H9 (cell line): ENCODE measurements at regions not wholly inside any gene's neighbourhood (a gene's known extent, or its start where the extent isn't known, plus 50 kb on each side); places are given as distances from the start of the nearest gene placed in this dataset.

Source experiments
- DNase-seq: peaks from one replicate; pipeline ENCODE4 v3.0.0-alpha.2; 2017
- H2AFZ ChIP-seq: one replicate; pipeline ENCODE4 v1.6.1; 2013; ENCODE audit warnings: mild to moderate bottlenecking, low read length, control low read depth, moderate library complexity
- H2AK5ac ChIP-seq: 2 replicates; pipeline ENCODE4 v1.6.1; 2013; ENCODE audit warnings: low read length, control low read depth, mixed read lengths; ENCODE audit not compliant: insufficient read length
- H2BK120ac ChIP-seq: one replicate; pipeline ENCODE4 v1.6.1; 2013; ENCODE audit warnings: low read depth, mild to moderate bottlenecking, low read length, control low read depth, inconsistent platforms; ENCODE audit not compliant: poor library complexity, severe bottlenecking
- H2BK12ac ChIP-seq: 2 replicates; pipeline ENCODE4 v1.6.1; 2013; ENCODE audit warnings: low read length, control low read depth, mixed read lengths, low read depth; ENCODE audit not compliant: insufficient read length
- H2BK15ac ChIP-seq: 2 replicates; pipeline ENCODE4 v1.6.1; 2013; ENCODE audit warnings: low read depth, low read length, control low read depth
- H2BK20ac ChIP-seq: one replicate; pipeline ENCODE4 v1.6.1; 2013; ENCODE audit warnings: low read depth, mild to moderate bottlenecking, low read length, control low read depth, inconsistent platforms; ENCODE audit not compliant: poor library complexity, severe bottlenecking
- H2BK5ac ChIP-seq: 2 replicates; pipeline ENCODE4 v1.6.1; 2013; ENCODE audit warnings: low read length, control low read depth, mixed read lengths; ENCODE audit not compliant: insufficient read length
- H3K14ac ChIP-seq: 2 replicates; pipeline ENCODE4 v1.6.1; 2013; ENCODE audit warnings: low read length, control low read depth; ENCODE audit not compliant: insufficient read depth
- H3K18ac ChIP-seq: 2 replicates; pipeline ENCODE4 v1.6.1; 2013; ENCODE audit warnings: low read depth, mild to moderate bottlenecking, mixed read lengths, low read length, control low read depth; ENCODE audit not compliant: insufficient read length
- H3K23ac ChIP-seq: 2 replicates; pipeline ENCODE4 v1.6.1; 2013; ENCODE audit warnings: low read length, control low read depth, mixed read lengths, low read depth; ENCODE audit not compliant: insufficient read length
- H3K23me2 ChIP-seq: 2 replicates; pipeline ENCODE4 v1.6.1; 2013; ENCODE audit warnings: low read depth, mild to moderate bottlenecking, mixed read lengths, low read length, control low read depth; ENCODE audit not compliant: insufficient read length, poor library complexity, severe bottlenecking
- H3K27ac ChIP-seq: 2 replicates; pipeline ENCODE4 v1.5.1; 2013; ENCODE audit warnings: low read length, control low read depth, mixed read lengths, low read depth; ENCODE audit not compliant: insufficient read length
- H3K27me3 ChIP-seq: 2 replicates; pipeline ENCODE4 v1.6.1; 2013; ENCODE audit warnings: low read length, control low read depth, inconsistent platforms; ENCODE audit not compliant: insufficient read depth
- H3K4ac ChIP-seq: 2 replicates; pipeline ENCODE4 v1.6.1; 2013; ENCODE audit warnings: low read depth, mild to moderate bottlenecking, control low read depth, inconsistent platforms, low read length, moderate library complexity
- H3K4me1 ChIP-seq: 2 replicates; pipeline ENCODE4 v1.6.1; 2013; ENCODE audit warnings: low read length, control low read depth, inconsistent platforms; ENCODE audit not compliant: insufficient read depth
- H3K4me2 ChIP-seq: 2 replicates; pipeline ENCODE4 v1.6.1; 2013; ENCODE audit warnings: low read length, control low read depth, mixed read lengths; ENCODE audit not compliant: insufficient read length, insufficient read depth
- H3K56ac ChIP-seq: 2 replicates; pipeline ENCODE4 v1.6.1; 2013; ENCODE audit warnings: low read depth, mild to moderate bottlenecking, mixed read lengths, low read length, control low read depth; ENCODE audit not compliant: insufficient read length
- H3K79me1 ChIP-seq: 2 replicates; pipeline ENCODE4 v1.6.1; 2013; ENCODE audit warnings: low read depth, mild to moderate bottlenecking, moderate library complexity, low read length, control low read depth, inconsistent platforms; ENCODE audit not compliant: insufficient read depth, poor library complexity, severe bottlenecking
- H3K79me2 ChIP-seq: 2 replicates; pipeline ENCODE4 v1.6.1; 2013; ENCODE audit warnings: low read length, control low read depth, inconsistent platforms; ENCODE audit not compliant: insufficient read depth
- H3K9ac ChIP-seq: 2 replicates; pipeline ENCODE4 v1.6.1; 2013; ENCODE audit warnings: low read length, control low read depth, mixed read lengths; ENCODE audit not compliant: insufficient read length; ENCODE audit errors: extremely low read depth
- H3K9me3 ChIP-seq: one replicate; pipeline ENCODE4 v1.6.1; 2013; ENCODE audit warnings: low read depth, low read length, inconsistent platforms; ENCODE audit not compliant: control insufficient read depth
- H3T11ph ChIP-seq: one replicate; pipeline ENCODE4 v1.6.1; 2013; ENCODE audit warnings: mild to moderate bottlenecking, low read length, control low read depth, inconsistent platforms
- H4K20me1 ChIP-seq: one replicate; pipeline ENCODE4 v1.6.1; 2013; ENCODE audit not compliant: control insufficient read depth, insufficient read length, insufficient read depth
- H4K5ac ChIP-seq: 2 replicates; pipeline ENCODE4 v1.6.1; 2013; ENCODE audit warnings: low read depth, mild to moderate bottlenecking, mixed read lengths, low read length, control low read depth; ENCODE audit not compliant: insufficient read length
- H4K8ac ChIP-seq: replicated peaks from 2 replicates; pipeline ENCODE4 v1.6.1; 2013; ENCODE audit warnings: low read length, control low read depth, mixed read lengths, low read depth; ENCODE audit not compliant: insufficient read length
- H4K91ac ChIP-seq: 2 replicates; pipeline ENCODE4 v1.6.1; 2013; ENCODE audit warnings: low read depth, mild to moderate bottlenecking, moderate library complexity, mixed read lengths, low read length, control low read depth; ENCODE audit not compliant: insufficient read length
- H3K27ac Mint-ChIP-seq, 3 experiments: 2 replicates in 2 of 3; 3 replicates in 1 of 3; pipeline ENCODE4 v1.8.0; 2020 to 2021; ENCODE audit warnings: mixed read lengths in 3 of 3, mild to moderate bottlenecking in 1 of 3, moderate library complexity in 1 of 3
- H3K27me3 Mint-ChIP-seq: 2 replicates; pipeline ENCODE4 v1.8.0; 2021; ENCODE audit warnings: low read depth, mild to moderate bottlenecking, moderate library complexity, mixed read lengths
- H3K36me3 Mint-ChIP-seq, 3 experiments: 2 replicates in 2 of 3; 3 replicates in 1 of 3; pipeline ENCODE4 v1.8.0; 2020 to 2021; ENCODE audit warnings: low read depth in 3 of 3, mixed read lengths in 3 of 3; ENCODE audit not compliant: insufficient read depth in 1 of 3
- H3K4me1 Mint-ChIP-seq, 2 experiments: 2 replicates each; pipeline ENCODE4 v1.8.0; 2020; ENCODE audit warnings: mixed read lengths in 2 of 2
- H3K4me3 Mint-ChIP-seq, 2 experiments: 2 replicates in 1 of 2; 3 replicates in 1 of 2; pipeline ENCODE4 v1.8.0; 2020 to 2021; ENCODE audit warnings: mild to moderate bottlenecking in 2 of 2, mixed read lengths in 2 of 2, moderate library complexity in 1 of 2
- H3K9me3 Mint-ChIP-seq, 2 experiments: 2 replicates in 1 of 2; 3 replicates in 1 of 2; pipeline ENCODE4 v1.8.0; 2020; ENCODE audit warnings: mild to moderate bottlenecking in 2 of 2, mixed read lengths in 2 of 2, moderate library complexity in 1 of 2
- WGBS: extraction: QIAGEN DNeasy Blood & Tissue Kit; methylation state at CpG from one replicate; pipeline ENCODE4 v1.1.7; 2013; ENCODE audit warnings: missing lambda C conversion rate, low lambda C conversion rate, mixed read lengths; ENCODE audit not compliant: insufficient read length; ENCODE audit errors: extremely low coverage; 5-methylcytosine and 5-hydroxymethylcytosine counted together
- TF ChIP-seq, protein P1 (sequence below): fragments of 200-600 bp; sonication (generic); conservative IDR thresholded peaks from 3 replicates; pipeline ENCODE4 v1.8.0; 2021; ENCODE audit warnings: antibody characterized with exemption, mild to moderate bottlenecking

DNA sequence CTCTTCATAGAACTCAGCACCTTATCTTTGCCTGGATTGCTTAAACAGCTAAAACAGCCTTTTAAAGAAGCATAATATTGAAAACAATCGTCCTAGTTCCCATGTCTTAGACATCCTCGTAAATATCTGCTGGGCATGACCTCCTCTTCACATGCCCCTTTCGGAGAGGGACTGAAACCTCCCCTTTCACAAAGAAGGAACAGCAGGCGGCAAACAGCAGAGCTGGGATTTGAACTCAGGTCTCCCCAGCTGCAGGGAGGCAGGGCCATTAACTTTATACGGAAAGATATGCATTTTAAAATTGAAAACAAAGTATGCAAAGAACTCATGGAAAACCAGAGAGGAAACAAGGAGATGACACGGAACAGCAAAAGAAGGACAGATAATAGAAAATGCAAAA lies 249.9 kb downstream of the FOXL1 start:
- Mint-ChIP-seq H3K9me3 (peaks cover 6 to 8% of the 10 kb centered on the region in 2 experiments; a peak in 4 of 5 replicates), H3K4me1 (peaks cover 24 to 37% of the 10 kb centered on the region in 2 experiments), H3K27ac (no peak overlapping the region), H3K36me3 (peaks cover 0 to 4% (median 2%) of the 10 kb centered on the region in 3 experiments; a peak in 1 of 7 replicates), H3K4me3 (no peak overlapping the region), H3K27me3 (peaks cover 38% of the 10 kb centered on the region)
- Histone ChIP-seq H3K56ac (no peak overlapping the region), H3K18ac (no peak overlapping the region), H2AFZ (no peak overlapping the region), H3K9me3 (no peaks in the 10 kb centered on the region), H3K14ac (no peak overlapping the region), H3K4me1 (peaks cover 8% of the 10 kb centered on the region; the same call in 1 of the 2 replicates), H2BK20ac (no peak overlapping the region), H4K8ac (no peak overlapping the region), H2BK12ac (no peak overlapping the region), H4K5ac (no peak overlapping the region), H2BK15ac (no peak overlapping the region), H3K79me2 (no peaks in the 10 kb centered on the region), H2BK5ac (no peak overlapping the region), H3K27me3 (no peaks in the 10 kb centered on the region), H3K9ac (no peak overlapping the region), H3K23me2 (no peaks in the 10 kb centered on the region), H2AK5ac (no peak overlapping the region), H3T11ph (no peak overlapping the region), H2BK120ac (no peak overlapping the region), H3K23ac (no peak overlapping the region), H4K91ac (no peak overlapping the region), H3K4ac (no peak overlapping the region), H3K79me1 (no peaks in the 10 kb centered on the region), H3K27ac (no peak overlapping the region), H3K4me2 (no peak overlapping the region), H4K20me1 (no peaks in the 10 kb centered on the region)
- no CpG with 5 or more reads among the region's 6 CpGs for WGBS
- DNase-seq: no peak
- TF ChIP-seq, protein P1, sequence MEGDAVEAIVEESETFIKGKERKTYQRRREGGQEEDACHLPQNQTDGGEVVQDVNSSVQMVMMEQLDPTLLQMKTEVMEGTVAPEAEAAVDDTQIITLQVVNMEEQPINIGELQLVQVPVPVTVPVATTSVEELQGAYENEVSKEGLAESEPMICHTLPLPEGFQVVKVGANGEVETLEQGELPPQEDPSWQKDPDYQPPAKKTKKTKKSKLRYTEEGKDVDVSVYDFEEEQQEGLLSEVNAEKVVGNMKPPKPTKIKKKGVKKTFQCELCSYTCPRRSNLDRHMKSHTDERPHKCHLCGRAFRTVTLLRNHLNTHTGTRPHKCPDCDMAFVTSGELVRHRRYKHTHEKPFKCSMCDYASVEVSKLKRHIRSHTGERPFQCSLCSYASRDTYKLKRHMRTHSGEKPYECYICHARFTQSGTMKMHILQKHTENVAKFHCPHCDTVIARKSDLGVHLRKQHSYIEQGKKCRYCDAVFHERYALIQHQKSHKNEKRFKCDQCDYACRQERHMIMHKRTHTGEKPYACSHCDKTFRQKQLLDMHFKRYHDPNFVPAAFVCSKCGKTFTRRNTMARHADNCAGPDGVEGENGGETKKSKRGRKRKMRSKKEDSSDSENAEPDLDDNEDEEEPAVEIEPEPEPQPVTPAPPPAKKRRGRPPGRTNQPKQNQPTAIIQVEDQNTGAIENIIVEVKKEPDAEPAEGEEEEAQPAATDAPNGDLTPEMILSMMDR: no peak
